HG02852 (cell line): ENCODE measurements at regions not wholly inside any gene's neighbourhood (a gene's known extent, or its start where the extent isn't known, plus 50 kb on each side); places are given as distances from the start of the nearest gene placed in this dataset.
"Not testable (repeated sequence)": the region's sequence is repeated elsewhere in the genome, so short reads cannot be mapped to it uniquely, and the experiment has no call there.

Experiments
- ATAC-seq: cut with Tn5 transposase; IDR thresholded peaks from one replicate; pipeline ENCODE4 v1.9.1; 2021; ENCODE audit warnings: mild to moderate bottlenecking, moderate library complexity; ENCODE audit not compliant: unreplicated experiment

- ATAC-seq = not testable (repeated sequence)
These were observed 83.4 kb upstream of the RAP2C start for GRCh38 chrX:132302687-132303086.

GRCh38 chrX:132294776-132295495 is 75.7 kb upstream of the RAP2C start:
- ATAC-seq = no peak

GRCh38 chrX:132294192-132294591 is 74.9 kb upstream of the RAP2C start:
- ATAC-seq = no peak

GRCh38 chrX:132292793-132293192 is 73.5 kb upstream of the RAP2C start:
- peak; percentile 72 for ATAC-seq

DNA sequence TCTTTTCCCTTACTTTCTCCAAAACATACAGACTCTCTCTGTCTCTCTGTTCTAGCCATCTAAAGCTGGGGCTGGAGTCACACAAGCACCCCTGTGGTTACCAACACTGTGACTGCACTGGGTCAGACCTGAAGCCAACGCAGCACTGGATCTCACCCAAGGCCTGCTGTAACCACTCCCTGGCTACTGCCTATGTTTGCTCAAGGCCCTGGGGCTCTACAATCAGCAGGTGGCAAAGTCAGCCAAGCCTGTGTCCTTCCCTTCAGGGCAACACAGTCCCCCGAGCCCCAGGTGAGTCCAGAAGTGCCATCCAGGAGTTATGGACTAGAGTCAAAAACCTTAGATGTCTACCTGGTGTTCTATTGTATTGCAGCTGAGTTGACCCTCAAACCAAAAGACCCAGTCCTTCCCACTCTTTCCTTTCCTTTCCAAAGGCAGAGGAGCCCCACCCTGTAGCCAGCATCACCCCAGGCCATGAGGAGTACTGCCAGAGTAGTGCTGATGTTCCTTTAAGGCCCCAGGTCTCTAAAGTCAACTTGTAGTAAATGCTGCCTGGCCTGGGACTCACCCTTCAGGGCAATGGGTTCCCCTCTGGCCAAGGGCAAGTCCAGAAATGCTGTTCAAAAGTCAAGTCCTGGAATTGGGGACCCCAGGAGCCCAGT is 58.8 kb upstream of the RAP2C start:
- no peak for ATAC-seq

DNA sequence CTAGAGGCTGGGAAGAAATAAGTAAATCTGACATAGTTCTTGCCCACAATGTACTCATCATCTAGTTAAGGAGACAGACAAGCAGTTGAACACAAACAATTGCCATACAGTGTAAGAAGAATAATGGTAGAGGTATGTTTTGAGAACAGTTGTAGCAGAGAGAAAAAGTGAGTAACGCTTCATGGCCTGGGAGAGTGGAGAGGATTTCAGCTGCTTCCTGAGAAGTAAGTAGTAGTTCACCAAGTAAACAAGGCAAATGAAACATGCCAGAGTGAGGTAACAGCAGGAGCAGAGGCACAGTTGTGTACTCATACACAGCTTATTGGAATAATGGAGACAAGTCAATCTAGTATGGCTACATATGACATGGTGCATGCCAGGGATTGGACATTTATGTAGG is 53.6 kb upstream of the RAP2C start:
- no peak for ATAC-seq

- no peak for ATAC-seq
These were observed 52.1 kb upstream of the RAP2C start for GRCh38 chrX:132271311-132271778.

DNA sequence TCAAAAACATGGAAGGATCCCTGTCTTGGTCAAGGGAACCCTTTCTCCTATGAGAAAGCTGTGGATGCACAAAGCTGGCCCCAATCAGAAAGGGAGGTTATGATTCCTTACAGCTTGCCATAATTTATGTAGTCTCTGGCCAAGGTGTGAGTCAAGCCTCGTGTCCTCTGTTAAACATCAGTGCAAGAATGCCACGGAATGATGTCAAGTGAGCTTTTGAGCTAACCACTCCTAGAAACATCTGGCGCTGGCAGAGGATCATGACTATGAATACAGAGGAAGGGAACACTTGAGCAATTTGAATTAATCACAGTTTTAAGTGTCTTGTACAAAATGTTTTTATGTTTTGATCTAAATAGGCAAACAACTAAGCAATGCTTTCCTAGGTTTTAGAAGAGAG is 51.5 kb upstream of the RAP2C start:
- no peak for ATAC-seq

DNA sequence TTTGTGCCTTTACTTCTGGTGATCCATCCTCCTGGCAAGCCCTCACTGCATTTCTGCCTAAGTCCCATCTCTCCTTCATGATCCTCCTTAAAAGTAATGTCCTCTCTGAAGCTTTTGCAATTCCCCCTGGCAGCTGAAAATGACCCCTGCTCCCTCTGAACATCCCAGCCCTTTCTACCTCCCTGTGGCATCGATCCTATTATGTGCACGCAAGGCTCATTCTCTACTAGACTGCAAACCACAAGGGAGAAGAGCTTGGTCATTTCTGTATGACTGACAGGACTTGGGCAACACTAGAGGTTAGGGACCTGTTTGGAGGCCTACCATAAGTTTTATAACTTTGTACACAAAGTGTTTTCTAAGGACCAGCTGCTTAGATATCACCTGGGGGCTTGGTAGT is 50.8 kb upstream of the RAP2C start:
- no peak for ATAC-seq
